ENCODE measurements at regions not wholly inside any gene's neighbourhood (a gene's known extent, or its start where the extent isn't known, plus 50 kb on each side); places are given as distances from the start of the nearest gene placed in this dataset.

- DNase-seq, result no peak
These were observed 55.4 kb upstream of the SCEL start for GRCh38 chr13:77480066-77480465.

- no peak for DNase-seq
These were observed 56.2 kb upstream of the SCEL start for GRCh38 chr13:77479326-77479725.

GRCh38 chr13:77477299-77477848 is 58.1 kb upstream of the SCEL start:
- DNase-seq, result no peak

GRCh38 chr13:77476456-77476855 is 59.0 kb upstream of the SCEL start:
- DNase-seq, result no peak

- no peak for DNase-seq
These were observed 60.0 kb upstream of the SCEL start for GRCh38 chr13:77475345-77476084.

GRCh38 chr13:77470986-77471385 is 64.5 kb upstream of the SCEL start:
- DNase-seq, result no peak

GRCh38 chr13:77466753-77467422 is 68.6 kb upstream of the SCEL start:
- no peak for DNase-seq

- DNase-seq, result no peak
These were observed 69.8 kb upstream of the SCEL start for GRCh38 chr13:77465603-77466195.

- no peak for DNase-seq
These were observed 75.3 kb upstream of the SCEL start for GRCh38 chr13:77460195-77460594.

GRCh38 chr13:77459592-77459991 is 75.9 kb upstream of the SCEL start:
- no peak for DNase-seq

GRCh38 chr13:77458736-77459135 is 76.8 kb upstream of the SCEL start:
- DNase-seq, result no peak

- no peak for DNase-seq
These were observed 77.5 kb upstream of the SCEL start for GRCh38 chr13:77457966-77458365.

GRCh38 chr13:77456271-77456670 is 79.2 kb upstream of the SCEL start:
- no peak for DNase-seq

- no peak for DNase-seq
These were observed 86.2 kb upstream of the SCEL start for GRCh38 chr13:77449265-77449664.

GRCh38 chr13:77448689-77449088 is 86.8 kb upstream of the SCEL start:
- DNase-seq, result no peak

- DNase-seq, result no peak
These were observed 92.0 kb upstream of the SCEL start for GRCh38 chr13:77443511-77443910.

- DNase-seq, result no peak
These were observed 98.2 kb upstream of the SCEL start for GRCh38 chr13:77437267-77437666.

- DNase-seq, result no peak
These were observed 101.2 kb upstream of the SCEL start for GRCh38 chr13:77434289-77434688.

GRCh38 chr13:77431449-77431848 is 104.1 kb upstream of the SCEL start:
- DNase-seq, result no peak

- no peak for DNase-seq
These were observed 103.6 kb upstream of the MYCBP2 start for GRCh38 chr13:77430377-77430951.

- DNase-seq, result peak; percentile 41 to 62
These were observed 102.6 kb upstream of the MYCBP2 start for GRCh38 chr13:77429320-77430142.

- DNase-seq, result no peak
These were observed 98.8 kb upstream of the MYCBP2 start for GRCh38 chr13:77425705-77426104.

GRCh38 chr13:77423296-77423695 is 96.4 kb upstream of the MYCBP2 start:
- DNase-seq, result no peak

All from stimulated activated CD4-positive, alpha-beta T cell treated with anti-CD3 and anti-CD28 coated beads, Interleukin-2, amount 100 ng/mL, for 24 hours (primary cell).